ENCODE measurements at regions not wholly inside any gene's neighbourhood (a gene's known extent, or its start where the extent isn't known, plus 50 kb on each side); places are given as distances from the start of the nearest gene placed in this dataset.

DNA sequence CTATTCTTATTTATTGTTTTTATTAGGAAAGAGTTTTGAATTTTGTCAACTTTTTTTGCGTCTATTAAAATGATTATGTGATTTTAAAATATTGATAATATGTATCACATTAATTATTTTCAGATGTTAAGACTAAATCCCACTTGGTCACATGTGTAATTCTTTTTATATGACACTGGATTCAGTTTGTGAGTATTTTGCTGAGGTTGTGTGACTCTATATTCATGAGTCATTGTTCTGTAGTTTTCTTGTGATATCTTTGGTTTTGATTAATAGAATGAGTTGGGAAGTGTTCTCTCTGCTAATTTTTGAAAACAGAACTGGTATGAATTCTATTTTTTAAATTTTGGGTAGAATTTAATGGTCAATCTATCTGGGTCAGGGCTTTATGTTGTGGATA, 317.9 kb downstream of the ETS1 start:
- H3K27me3 ChIP-seq (replicated peaks in 1 of 2; ENCODE audit: control insufficient read depth in 2 of 2, insufficient read depth in 2 of 2, low read length in 1 of 2): peaks cover 0 to 5% of the 10 kb centered on the region in 2 experiments; a peak in 2 of 4 replicates
- H3K36me3 ChIP-seq (ENCODE audit: control insufficient read depth in 2 of 2, insufficient read depth in 2 of 2, low read length in 1 of 2): no peaks in the 10 kb centered on the region
- DNase-seq (ENCODE audit: low read depth, low spot score): no peak
- H3K4me2 ChIP-seq (ENCODE audit: control insufficient read depth, insufficient read depth): no peak overlapping the region
- intact Hi-C loops (cut with micrococcal nuclease; ENCODE audit: unreplicated experiment): no loop called here
- no peak overlapping the region for H3K9ac ChIP-seq (ENCODE audit: control insufficient read depth, insufficient read depth, low read length)
- BruUV-seq (replicated peaks): no TSS peak
- no peaks in the 10 kb centered on the region for H3K79me2 ChIP-seq (ENCODE audit: control insufficient read depth, insufficient read depth, low read length)
- ChIA-PET RAD21 (ENCODE audit: unreplicated experiment) (no interaction called here), SMC1A (ENCODE audit: uncharacterized antibody, unreplicated experiment) (interaction anchor here (1.0 kb wide), 1 partner anchor 10 kb away, joined by 3 read pairs; no protein-coding TSS in a partner anchor), POLR2A (no interaction called here), CTCF (no interaction called here)
- in situ Hi-C loops (cut with MboI): no loop called here
- no peaks in the 10 kb centered on the region for H3K9me3 ChIP-seq (replicated peaks; ENCODE audit: control insufficient read depth, insufficient read depth, low read length)
- no peak for ATAC-seq
- H3K4me3 ChIP-seq: no peak overlapping the region
- H3K4me1 ChIP-seq (ENCODE audit: control insufficient read depth, insufficient read depth, low read length): no peaks in the 10 kb centered on the region
- H2AFZ ChIP-seq (ENCODE audit: control insufficient read depth, low read depth, low read length): no peak overlapping the region
- no peaks in the 10 kb centered on the region for H4K20me1 ChIP-seq (ENCODE audit: control insufficient read depth, insufficient read depth)
- no peak for FAIRE-seq
- no peak for TF ChIP-seq DPF2 (IDR thresholded peaks at IDR 0.05)
- no peak for TF ChIP-seq MTA3 (IDR thresholded peaks at IDR 0.05; ENCODE audit: borderline replicate concordance, low read length)
- TF ChIP-seq, protein P1, sequence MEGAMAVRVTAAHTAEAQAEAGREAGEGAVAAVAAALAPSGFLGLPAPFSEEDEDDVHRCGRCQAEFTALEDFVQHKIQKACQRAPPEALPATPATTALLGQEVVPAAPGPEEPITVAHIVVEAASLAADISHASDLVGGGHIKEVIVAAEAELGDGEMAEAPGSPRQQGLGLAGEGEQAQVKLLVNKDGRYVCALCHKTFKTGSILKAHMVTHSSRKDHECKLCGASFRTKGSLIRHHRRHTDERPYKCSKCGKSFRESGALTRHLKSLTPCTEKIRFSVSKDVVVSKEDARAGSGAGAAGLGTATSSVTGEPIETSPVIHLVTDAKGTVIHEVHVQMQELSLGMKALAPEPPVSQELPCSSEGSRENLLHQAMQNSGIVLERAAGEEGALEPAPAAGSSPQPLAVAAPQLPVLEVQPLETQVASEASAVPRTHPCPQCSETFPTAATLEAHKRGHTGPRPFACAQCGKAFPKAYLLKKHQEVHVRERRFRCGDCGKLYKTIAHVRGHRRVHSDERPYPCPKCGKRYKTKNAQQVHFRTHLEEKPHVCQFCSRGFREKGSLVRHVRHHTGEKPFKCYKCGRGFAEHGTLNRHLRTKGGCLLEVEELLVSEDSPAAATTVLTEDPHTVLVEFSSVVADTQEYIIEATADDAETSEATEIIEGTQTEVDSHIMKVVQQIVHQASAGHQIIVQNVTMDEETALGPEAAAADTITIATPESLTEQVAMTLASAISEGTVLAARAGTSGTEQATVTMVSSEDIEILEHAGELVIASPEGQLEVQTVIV (IDR thresholded peaks at IDR 0.05; ENCODE audit: borderline replicate concordance, partially characterized antibody): no peak
- TF ChIP-seq TCF12 (IDR thresholded peaks at IDR 0.05; ENCODE audit: low read depth, low read length): no peak
- no peak for TF ChIP-seq JUND (IDR thresholded peaks at IDR 0.05; ENCODE audit: low read depth, low read length)
- no peak for TF ChIP-seq KAT2A (conservative IDR thresholded peaks at IDR 0.05; ENCODE audit: control insufficient read depth, low read depth, low read length)
- TF ChIP-seq FOS (IDR thresholded peaks at IDR 0.05; ENCODE audit: borderline replicate concordance, extremely low read depth, insufficient read length): no peak
- TF ChIP-seq SMAD1 (IDR thresholded peaks at IDR 0.05; ENCODE audit: low read depth, partially characterized antibody): no peak
- TF ChIP-seq POLR2AphosphoS5 (IDR thresholded peaks at IDR 0.05; ENCODE audit: low read length): no peak
- no peak for TF ChIP-seq BACH1 (IDR thresholded peaks at IDR 0.05; ENCODE audit: borderline replicate concordance)
- TF ChIP-seq ZNF622 (IDR thresholded peaks at IDR 0.05): no peak
- TF ChIP-seq MTA2 (IDR thresholded peaks at IDR 0.05; ENCODE audit: low read depth): no peak
- 89% methylated on average over 1 of the region's 1 CpG for WGBS (ENCODE audit: insufficient coverage, insufficient replicate concordance, low lambda C conversion rate, missing lambda C conversion rate)
- H3K27ac ChIP-seq (ENCODE audit: control insufficient read depth, insufficient read depth): no peak overlapping the region

Data from GM12878 (cell line).